Fibroblast of lung (primary cell): ENCODE measurements at regions not wholly inside any gene's neighbourhood (a gene's known extent, or its start where the extent isn't known, plus 50 kb on each side); places are given as distances from the start of the nearest gene placed in this dataset.

Experiments used
- DNase-seq, 2 donors: peaks; one replicate each; pipeline versions ENCODE4 v3.0.0 to v3.0.0-alpha.2; 2010; ENCODE audit warnings: low read depth in 2 of 2
- H2AFZ ChIP-seq: 2 replicates; pipeline ENCODE4 v1.5.1; 2012; ENCODE audit warnings: low read length, control low read depth, inconsistent platforms
- H3K27ac ChIP-seq: 2 replicates; pipeline ENCODE4 v1.5.1; 2011; ENCODE audit warnings: low read length, control low read depth; ENCODE audit not compliant: insufficient read depth
- H3K27me3 ChIP-seq: 2 replicates; pipeline ENCODE4 v1.5.1; 2011; ENCODE audit warnings: mild to moderate bottlenecking, low read length; ENCODE audit not compliant: control insufficient read depth, insufficient read depth
- H3K36me3 ChIP-seq: 2 replicates; pipeline ENCODE4 v1.5.1; 2011; ENCODE audit warnings: low read length; ENCODE audit not compliant: control insufficient read depth, insufficient read depth
- H3K4me1 ChIP-seq: 2 replicates; pipeline ENCODE4 v1.5.1; 2011; ENCODE audit warnings: low read length; ENCODE audit not compliant: control insufficient read depth, insufficient read depth; ENCODE audit errors: extremely low read depth
- H3K4me2 ChIP-seq: 2 replicates; pipeline ENCODE4 v1.5.1; 2011; ENCODE audit warnings: low read length, control low read depth; ENCODE audit not compliant: insufficient read depth; ENCODE audit errors: extremely low read depth
- H3K4me3 ChIP-seq, 4 experiments: fragments of 200-600 bp in 1 of 4; sonication (generic) in 1 of 4; replicated peaks in 1 of 4; 2 replicates each; pipeline ENCODE4 v1.5.1; 2011 to 2016; ENCODE audit warnings: low read length in 4 of 4, low read depth in 3 of 4, mild to moderate bottlenecking in 3 of 4, control low read depth in 2 of 4, inconsistent platforms in 1 of 4, mixed read lengths in 1 of 4; ENCODE audit not compliant: insufficient read depth in 1 of 4; ENCODE audit errors: control extremely low read depth in 1 of 4
- H3K79me2 ChIP-seq: 2 replicates; pipeline ENCODE4 v1.5.1; 2012; ENCODE audit warnings: mild to moderate bottlenecking, low read length, inconsistent platforms; ENCODE audit not compliant: control insufficient read depth, insufficient read depth
- H3K9ac ChIP-seq: 2 replicates; pipeline ENCODE4 v1.5.1; 2011; ENCODE audit warnings: mild to moderate bottlenecking, low read length, control low read depth; ENCODE audit not compliant: insufficient read depth
- H3K9me3 ChIP-seq: 2 replicates; pipeline ENCODE4 v1.5.1; 2012; ENCODE audit warnings: low read depth, low read length; ENCODE audit not compliant: control insufficient read depth, insufficient read depth
- H4K20me1 ChIP-seq: 2 replicates; pipeline ENCODE4 v1.5.1; 2011; ENCODE audit warnings: low read length; ENCODE audit not compliant: control insufficient read depth, insufficient read depth; ENCODE audit errors: extremely low read depth
- CTCF ChIP-seq, 2 donors: IDR thresholded peaks in 1 of 2; conservative IDR thresholded peaks in 1 of 2; 1 replicate in 1 of 2; 2 replicates in 1 of 2; pipeline ENCODE4 v1.5.1; 2011 to 2012; ENCODE audit warnings: low read length in 2 of 2, control low read depth in 1 of 2, inconsistent platforms in 1 of 2, low read depth in 1 of 2, mild to moderate bottlenecking in 1 of 2
- EZH2 ChIP-seq: IDR thresholded peaks from 2 replicates; pipeline ENCODE4 v1.5.1; 2012; ENCODE audit warnings: low read length, control low read depth, mild to moderate bottlenecking; ENCODE audit errors: missing control alignments

DNA sequence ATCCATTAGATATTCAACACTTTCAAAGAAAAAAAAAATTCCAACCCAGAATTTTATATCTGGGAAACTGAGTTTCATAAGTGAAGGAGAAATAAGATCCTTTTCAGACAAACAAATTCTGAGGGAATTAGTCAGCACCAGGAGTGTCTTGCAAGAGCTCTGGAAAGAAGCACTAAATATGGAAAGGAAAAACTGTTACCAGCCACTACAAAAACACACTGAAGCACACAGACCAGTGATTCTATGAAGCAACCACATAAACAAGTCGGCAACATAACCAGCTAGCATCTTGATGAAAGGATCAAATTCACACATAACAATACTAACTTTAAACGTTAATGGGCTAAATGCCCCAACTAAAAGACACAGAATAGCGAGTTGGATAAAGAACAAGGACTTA, 368.4 kb upstream of the MIR17HG start:
- H3K36me3 ChIP-seq: no peaks in the 10 kb centered on the region
- no peak overlapping the region for H3K27ac ChIP-seq
- no peaks in the 10 kb centered on the region for H3K4me1 ChIP-seq
- no peak overlapping the region for H3K4me2 ChIP-seq
- no peaks in the 10 kb centered on the region for H4K20me1 ChIP-seq
- no peak overlapping the region for H3K9ac ChIP-seq
- H3K9me3 ChIP-seq: no peaks in the 10 kb centered on the region
- DNase-seq: peak; percentile 34 to 46
- H3K79me2 ChIP-seq: no peaks in the 10 kb centered on the region
- TF ChIP-seq EZH2 (no peak), CTCF (conservative IDR thresholded peaks at IDR 0.05 in 1 of 2, IDR thresholded peaks at IDR 0.05 in 1 of 2; ENCODE audit: low read depth in 1 of 2, low read length in 2 of 2) (no peak)
- H3K4me3 ChIP-seq: no peak overlapping the region
- no peaks in the 10 kb centered on the region for H3K27me3 ChIP-seq
- no peak overlapping the region for H2AFZ ChIP-seq

DNA sequence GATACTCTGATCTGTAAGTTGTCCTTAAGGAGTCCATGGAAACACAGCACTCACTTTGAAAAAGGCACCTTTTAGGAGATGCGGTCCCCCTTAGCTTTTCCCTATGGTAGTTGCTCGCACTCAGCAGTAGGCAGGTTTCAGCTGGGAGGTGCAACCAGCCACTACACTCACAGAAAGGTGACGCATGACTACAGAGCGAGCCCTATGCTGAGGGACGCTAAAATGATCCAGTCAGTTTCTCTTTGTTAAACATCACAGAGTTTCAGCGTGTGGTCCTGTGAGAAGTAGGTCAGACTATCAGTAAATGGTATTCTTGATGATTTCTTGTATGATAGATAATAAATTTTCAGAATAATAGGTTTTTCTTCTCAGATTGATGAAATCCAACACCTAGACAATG, 362.7 kb upstream of the MIR17HG start:
- TF ChIP-seq EZH2: no peak
- TF ChIP-seq CTCF (conservative IDR thresholded peaks at IDR 0.05 in 1 of 2, IDR thresholded peaks at IDR 0.05 in 1 of 2; ENCODE audit: low read depth in 1 of 2, low read length in 2 of 2): no peak
- Histone ChIP-seq H3K4me2 (no peak overlapping the region), H4K20me1 (no peaks in the 10 kb centered on the region), H3K4me3 (no peak overlapping the region), H2AFZ (no peak overlapping the region), H3K9me3 (no peaks in the 10 kb centered on the region), H3K4me1 (no peaks in the 10 kb centered on the region), H3K9ac (no peak overlapping the region), H3K27ac (no peak overlapping the region), H3K36me3 (no peaks in the 10 kb centered on the region), H3K79me2 (no peaks in the 10 kb centered on the region), H3K27me3 (no peaks in the 10 kb centered on the region)
- no peak for DNase-seq

GRCh38 chr13:90995001-90995400, 352.5 kb upstream of the MIR17HG start:
- Histone ChIP-seq H3K27me3 (no peaks in the 10 kb centered on the region), H4K20me1 (no peaks in the 10 kb centered on the region), H3K9me3 (no peaks in the 10 kb centered on the region), H3K36me3 (no peaks in the 10 kb centered on the region), H3K79me2 (no peaks in the 10 kb centered on the region), H3K9ac (no peak overlapping the region), H2AFZ (no peak overlapping the region), H3K4me2 (no peak overlapping the region), H3K4me1 (no peaks in the 10 kb centered on the region), H3K4me3 (no peak overlapping the region), H3K27ac (no peak overlapping the region)
- TF ChIP-seq CTCF (conservative IDR thresholded peaks at IDR 0.05 in 1 of 2, IDR thresholded peaks at IDR 0.05 in 1 of 2; ENCODE audit: low read depth in 1 of 2, low read length in 2 of 2): no peak
- no peak for TF ChIP-seq EZH2
- no peak for DNase-seq
